ENCODE measurements at regions not wholly inside any gene's neighbourhood (a gene's known extent, or its start where the extent isn't known, plus 50 kb on each side); places are given as distances from the start of the nearest gene placed in this dataset.
"Not testable (repeated sequence)": the region's sequence is repeated elsewhere in the genome, so short reads cannot be mapped to it uniquely, and the experiment has no call there.

GRCh38 chr6:15754035-15754705 lies 91.3 kb upstream of the DTNBP1 start:
- no peak for DNase-seq

DNA sequence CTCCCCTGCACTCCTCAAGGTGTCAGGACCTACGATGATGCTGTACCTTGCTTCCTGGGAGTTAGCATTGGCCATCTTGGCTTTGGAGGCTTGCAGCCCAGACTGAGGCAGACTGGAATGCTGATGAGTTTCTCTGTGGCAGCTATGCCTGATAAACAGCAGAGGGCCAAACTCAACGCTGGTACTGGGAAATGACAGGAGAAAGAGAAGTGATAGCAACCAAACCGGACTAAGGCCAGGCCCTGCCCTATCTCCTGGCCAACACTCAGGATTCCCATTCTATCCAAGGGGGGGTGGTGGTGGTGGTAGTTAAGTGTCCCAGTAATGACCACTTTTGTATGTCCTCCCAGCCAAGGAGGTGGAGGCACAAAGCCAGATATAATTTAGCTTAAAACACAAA lies 90.0 kb upstream of the DTNBP1 start:
- DNase-seq: no peak

- DNase-seq: no peak
Measured at GRCh38 chr6:15751721-15752350, 89.0 kb upstream of the DTNBP1 start.

- DNase-seq: no peak
Measured at GRCh38 chr6:15748341-15748740, 85.5 kb upstream of the DTNBP1 start.

- no peak for DNase-seq
Measured at GRCh38 chr6:15747354-15747883, 84.6 kb upstream of the DTNBP1 start.

GRCh38 chr6:15745781-15746180 lies 83.0 kb upstream of the DTNBP1 start:
- DNase-seq: no peak

DNA sequence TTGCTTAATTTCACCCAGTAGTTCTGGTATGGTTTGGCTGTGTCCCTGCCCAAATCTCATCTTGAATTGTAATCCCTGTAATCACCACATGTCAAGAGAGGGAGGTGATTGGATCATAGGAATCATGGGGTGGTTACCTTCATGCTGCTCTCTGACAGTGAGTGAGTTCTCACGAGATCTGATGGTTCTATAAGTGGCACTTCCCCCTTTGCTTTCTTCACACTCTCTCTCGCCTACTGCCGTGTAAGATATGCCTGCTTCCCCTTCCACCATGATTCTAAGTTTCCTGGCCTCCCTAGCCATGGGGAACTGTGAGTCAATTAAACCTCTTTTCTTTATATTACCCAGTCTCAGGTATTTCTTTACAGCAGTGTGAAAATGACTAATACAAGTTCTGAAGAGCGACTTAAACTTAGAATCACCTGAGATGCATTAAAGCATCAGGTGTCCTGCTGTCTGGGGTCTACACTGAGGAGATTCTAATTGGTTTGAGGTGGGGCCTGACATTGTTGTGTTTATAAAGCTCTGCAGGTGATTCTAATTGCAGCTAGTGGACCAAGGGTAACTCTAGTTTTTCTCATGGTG lies 82.1 kb upstream of the DTNBP1 start:
- DNase-seq: no peak

- DNase-seq: not testable (repeated sequence)
Measured at GRCh38 chr6:15742013-15742412, 79.2 kb upstream of the DTNBP1 start.

GRCh38 chr6:15741405-15741804 lies 78.6 kb upstream of the DTNBP1 start:
- no peak for DNase-seq

DNA sequence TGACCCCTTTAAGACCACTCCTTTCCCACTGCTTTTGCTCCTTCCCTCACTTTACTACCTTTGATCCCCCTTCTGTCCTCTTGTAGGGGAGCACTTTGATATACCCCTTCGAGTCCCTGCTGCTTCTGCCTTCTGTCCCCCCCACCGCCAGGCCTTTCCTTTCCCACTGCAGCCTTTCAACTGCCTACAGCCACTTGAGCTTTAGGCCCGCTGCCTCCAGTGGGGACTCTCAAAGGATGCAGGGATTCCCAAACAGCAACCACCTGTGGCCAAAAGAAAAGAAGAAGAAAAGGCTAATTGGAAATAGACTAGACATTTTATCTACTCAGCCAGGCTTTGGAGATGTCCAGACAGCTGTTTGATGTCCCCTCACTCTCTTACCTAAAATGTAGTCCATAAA lies 77.0 kb upstream of the DTNBP1 start:
- no peak for DNase-seq

DNA sequence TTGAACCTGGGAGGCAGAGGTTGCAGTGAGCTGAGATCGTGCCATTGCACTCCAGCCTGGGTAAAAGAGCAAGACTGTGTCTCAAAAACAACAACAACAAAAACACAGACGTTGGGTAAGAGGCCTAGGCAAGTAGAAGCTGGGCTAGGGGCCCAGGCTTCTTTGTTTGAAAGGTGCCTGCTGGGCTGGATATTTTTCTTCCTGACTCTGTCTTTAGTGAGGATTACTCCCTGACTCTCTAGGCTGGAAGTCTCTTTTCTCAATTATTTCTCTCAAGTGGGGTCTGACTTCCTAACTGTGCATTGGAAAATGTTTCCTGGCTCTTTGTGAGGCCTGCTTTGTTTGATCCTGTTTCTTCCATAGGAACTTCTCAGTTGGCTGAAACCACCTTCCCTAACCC lies 76.5 kb upstream of the DTNBP1 start:
- DNase-seq: no peak

DNA sequence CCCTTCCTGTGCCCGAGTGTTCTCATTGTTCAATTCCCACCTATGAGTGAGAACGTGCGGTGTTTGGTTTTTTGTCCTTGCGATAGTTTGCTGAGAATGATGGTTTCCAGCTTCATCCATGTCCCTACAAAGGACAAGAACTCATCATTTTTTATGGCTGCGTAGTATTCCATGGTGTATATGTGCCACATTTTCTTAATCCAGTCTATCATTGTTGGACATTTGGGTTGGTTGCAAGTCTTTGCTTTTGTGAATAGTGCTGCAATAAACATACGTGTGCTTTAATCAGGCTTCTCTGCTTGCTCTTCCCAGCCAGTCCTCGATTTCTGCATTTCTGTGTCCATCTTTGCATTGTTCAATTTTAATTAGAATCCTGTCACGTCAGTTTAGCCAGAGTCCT lies 75.4 kb upstream of the DTNBP1 start:
- not testable (repeated sequence) for DNase-seq

GRCh38 chr6:15736297-15736696 lies 73.5 kb upstream of the DTNBP1 start:
- no peak for DNase-seq

- DNase-seq: no peak
Measured at GRCh38 chr6:15735567-15736265, 72.9 kb upstream of the DTNBP1 start.

DNA sequence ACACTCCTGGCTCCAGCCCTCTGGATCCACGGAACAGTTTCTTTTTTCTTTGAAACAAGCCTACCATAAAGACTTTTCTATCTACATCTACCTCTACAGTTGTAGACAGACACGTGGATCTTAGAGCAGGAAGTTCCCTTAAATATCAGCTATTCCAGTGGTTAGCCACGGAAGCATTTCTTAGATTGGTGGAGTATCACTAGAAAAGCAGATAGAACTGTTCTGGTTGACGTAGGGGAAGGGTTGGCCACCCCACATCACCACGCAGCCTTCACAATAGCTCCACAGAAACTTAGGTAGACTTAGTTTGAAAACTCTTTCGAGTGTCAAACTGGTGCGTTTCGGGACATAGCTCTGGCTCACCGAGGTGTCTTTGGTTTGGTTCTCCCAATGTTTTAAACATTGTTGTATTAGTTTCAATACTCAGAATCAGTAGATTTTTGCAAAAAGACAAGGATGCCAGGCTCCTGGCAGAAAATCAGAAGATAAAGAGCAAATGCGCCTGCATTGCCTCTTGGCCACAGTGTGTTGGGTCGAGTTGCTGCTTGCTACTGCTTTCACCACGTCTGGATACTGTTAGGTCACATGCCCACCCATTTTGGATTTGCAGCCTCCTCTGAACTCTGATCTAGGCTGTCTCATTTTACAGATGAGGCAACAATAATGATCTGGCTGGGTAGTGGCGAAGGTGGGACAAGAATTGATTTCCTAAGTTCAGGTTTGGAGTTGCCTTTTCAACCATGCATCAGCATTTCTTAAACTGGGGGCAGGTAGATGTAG lies 71.5 kb upstream of the DTNBP1 start:
- DNase-seq: no peak

- no peak for DNase-seq
Measured at GRCh38 chr6:15730922-15731321, 68.1 kb upstream of the DTNBP1 start.

- DNase-seq: no peak
Measured at GRCh38 chr6:15730442-15730841, 67.6 kb upstream of the DTNBP1 start.

- DNase-seq: no peak
Measured at GRCh38 chr6:15722731-15723130, 59.9 kb upstream of the DTNBP1 start.

DNA sequence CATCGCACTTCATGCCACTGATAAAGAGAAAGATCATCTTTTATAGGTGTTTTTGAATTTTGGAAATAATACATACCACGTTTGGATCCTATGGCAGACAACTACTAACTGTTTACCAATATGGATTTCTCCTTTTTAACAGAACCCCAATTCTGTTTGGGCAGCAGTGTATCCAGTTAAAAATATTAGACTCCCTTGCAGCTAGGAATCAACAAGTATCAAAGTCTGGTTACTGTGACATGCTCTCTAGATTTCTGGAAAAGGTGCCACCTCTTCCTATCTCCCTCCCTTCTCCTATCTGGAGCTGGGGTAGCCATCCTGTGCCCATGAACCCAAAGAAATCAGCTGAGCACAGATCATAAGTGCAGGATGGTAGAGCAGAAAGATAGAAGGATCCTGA lies 54.1 kb upstream of the DTNBP1 start:
- no peak for DNase-seq

GRCh38 chr6:15715851-15716250 lies 53.0 kb upstream of the DTNBP1 start:
- DNase-seq: no peak

DNA sequence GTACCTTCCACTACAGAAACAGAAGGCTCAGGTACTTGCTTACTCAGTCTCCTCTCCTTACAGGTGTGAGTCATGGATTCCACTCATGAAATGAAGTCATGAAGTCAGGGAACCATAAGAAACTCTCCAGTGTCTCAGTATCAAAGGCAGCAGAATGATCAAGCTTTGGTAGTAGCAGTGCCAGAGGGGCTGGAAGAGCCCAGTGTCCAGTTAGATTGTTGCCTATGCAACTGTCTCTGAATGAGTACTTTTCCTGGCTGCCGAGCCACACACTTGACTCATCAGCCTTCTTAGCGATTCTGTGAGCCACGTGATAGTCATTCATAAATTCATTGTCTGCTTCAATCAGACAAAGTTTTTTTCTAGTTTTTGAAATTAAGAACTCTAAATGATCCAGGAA lies 52.2 kb upstream of the DTNBP1 start:
- DNase-seq: no peak

DNA sequence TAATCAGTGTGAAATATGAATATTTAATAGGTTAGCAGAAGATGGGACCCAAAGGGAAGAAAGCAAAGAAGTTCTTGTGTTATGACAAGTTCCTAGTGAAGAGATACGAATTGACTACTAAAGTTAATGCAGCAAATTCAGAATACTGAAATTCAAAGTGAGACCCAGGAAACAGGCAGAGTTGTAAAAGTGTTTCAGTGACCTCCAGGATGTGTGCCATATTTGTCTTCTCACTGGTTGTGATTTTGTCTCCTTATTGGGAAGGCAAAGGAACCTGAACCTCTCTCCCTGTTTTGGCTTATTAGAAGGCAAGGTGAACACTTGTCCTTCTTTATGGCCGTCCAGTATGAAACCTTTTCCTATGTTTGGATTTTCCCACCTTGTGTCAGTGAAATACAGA lies 51.8 kb upstream of the DTNBP1 start:
- no peak for DNase-seq

- DNase-seq: no peak
Measured at GRCh38 chr6:15713325-15713724, 50.5 kb upstream of the DTNBP1 start.

All from activated naive CD4-positive, alpha-beta T cell (primary cell).